Right lobe of liver (tissue), 4 donors: ENCODE measurements at regions not wholly inside any gene's neighbourhood (a gene's known extent, or its start where the extent isn't known, plus 50 kb on each side); places are given as distances from the start of the nearest gene placed in this dataset.

Source experiments
- POLR2A ChIP-seq: fragments of 450-650 bp; IDR thresholded peaks from one replicate; pipeline ENCODE4 v1.6.1; 2017; ENCODE audit warnings: antibody characterized with exemption, mild to moderate bottlenecking
- TF ChIP-seq, protein P1 (sequence below), 4 donors: fragments of 200-600 bp in 3 of 4; fragments of 450-650 bp in 1 of 4; IDR thresholded peaks; one replicate each; pipeline versions ENCODE4 v1.5.1 to v1.8.0; 2016 to 2022; ENCODE audit warnings: antibody characterized with exemption in 4 of 4, mild to moderate bottlenecking in 2 of 4
- donor health status: DM: no; HTN: no; CAD: no.
- donor health status: DM: no; HTN: no; CAD: no.
- donor health status: DM: no; HTN: yes; CAD: no.

DNA sequence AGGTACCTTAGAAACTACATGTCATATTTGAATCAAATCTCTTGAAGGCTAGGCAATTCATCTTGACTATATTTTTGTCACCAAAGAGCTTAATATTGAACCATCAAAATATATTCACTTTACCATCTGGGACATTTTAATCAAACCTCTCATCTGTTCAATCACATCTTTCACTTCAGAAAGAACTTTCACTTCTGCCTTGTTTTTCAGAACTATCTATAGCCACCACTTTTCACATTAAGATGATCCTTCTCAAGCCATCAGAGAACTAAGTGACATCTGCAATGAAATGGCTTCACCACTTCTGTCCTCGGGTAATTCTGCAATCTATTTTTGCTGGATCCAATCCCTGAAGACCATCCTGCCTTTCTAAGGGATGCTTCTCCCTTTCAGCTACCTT lies 57.8 kb downstream of the OR2B2 start:
- TF ChIP-seq, protein P1, sequence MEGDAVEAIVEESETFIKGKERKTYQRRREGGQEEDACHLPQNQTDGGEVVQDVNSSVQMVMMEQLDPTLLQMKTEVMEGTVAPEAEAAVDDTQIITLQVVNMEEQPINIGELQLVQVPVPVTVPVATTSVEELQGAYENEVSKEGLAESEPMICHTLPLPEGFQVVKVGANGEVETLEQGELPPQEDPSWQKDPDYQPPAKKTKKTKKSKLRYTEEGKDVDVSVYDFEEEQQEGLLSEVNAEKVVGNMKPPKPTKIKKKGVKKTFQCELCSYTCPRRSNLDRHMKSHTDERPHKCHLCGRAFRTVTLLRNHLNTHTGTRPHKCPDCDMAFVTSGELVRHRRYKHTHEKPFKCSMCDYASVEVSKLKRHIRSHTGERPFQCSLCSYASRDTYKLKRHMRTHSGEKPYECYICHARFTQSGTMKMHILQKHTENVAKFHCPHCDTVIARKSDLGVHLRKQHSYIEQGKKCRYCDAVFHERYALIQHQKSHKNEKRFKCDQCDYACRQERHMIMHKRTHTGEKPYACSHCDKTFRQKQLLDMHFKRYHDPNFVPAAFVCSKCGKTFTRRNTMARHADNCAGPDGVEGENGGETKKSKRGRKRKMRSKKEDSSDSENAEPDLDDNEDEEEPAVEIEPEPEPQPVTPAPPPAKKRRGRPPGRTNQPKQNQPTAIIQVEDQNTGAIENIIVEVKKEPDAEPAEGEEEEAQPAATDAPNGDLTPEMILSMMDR (IDR thresholded peaks at IDR 0.05), result no peak
- no peak for TF ChIP-seq POLR2A
